CD4-positive, alpha-beta T cell (primary cell): ENCODE measurements at regions not wholly inside any gene's neighbourhood (a gene's known extent, or its start where the extent isn't known, plus 50 kb on each side); places are given as distances from the start of the nearest gene placed in this dataset.

Experiments
- ATAC-seq: fragments of 200-7000 bp; cut with Tn5 transposase; one replicate; pipeline ENCODE4 v1.10.0; 2022; ENCODE audit warnings: mild to moderate bottlenecking; ENCODE audit not compliant: poor library complexity
- CTCF ChIA-PET: fragments of 350-600 bp; sonication (Branson Sonifier 250); formaldehyde crosslinking; loops from one replicate; lab custom pipeline; 2021; ENCODE audit warnings: antibody characterized with exemption, inconsistent platforms; lab: Charles Lee
- POLR2A ChIA-PET: fragments of 350-600 bp; sonication (Branson Sonifier 250); formaldehyde crosslinking; loops from one replicate; lab custom pipeline; 2021; ENCODE audit warnings: antibody characterized with exemption, inconsistent platforms; lab: Charles Lee
- DNase-seq, 14 experiments: peaks; one replicate each; pipeline ENCODE4 v3.0.0-alpha.2; 2013 to 2020; ENCODE audit warnings: mixed read lengths in 2 of 14
- H3K27ac ChIP-seq, 2 donors: one replicate each; pipeline versions ENCODE4 v1.5.1 to v1.7.0; 2013; ENCODE audit warnings: low read length in 2 of 2, low read depth in 1 of 2, mild to moderate bottlenecking in 1 of 2
- H3K27me3 ChIP-seq, 2 experiments: 1 replicate in 1 of 2; 2 replicates in 1 of 2; pipeline versions ENCODE4 v1.6.1 to v1.7.0; 2013; ENCODE audit warnings: low read length in 2 of 2, control low read depth in 1 of 2, mild to moderate bottlenecking in 1 of 2, moderate library complexity in 1 of 2; ENCODE audit not compliant: insufficient read depth in 2 of 2, control insufficient read depth in 1 of 2
- H3K36me3 ChIP-seq: one replicate; pipeline ENCODE4 v1.6.1; 2013; ENCODE audit warnings: low read length, control low read depth; ENCODE audit not compliant: insufficient read depth
- H3K4me1 ChIP-seq: one replicate; pipeline ENCODE4 v1.6.1; 2013; ENCODE audit warnings: low read length, control low read depth; ENCODE audit not compliant: insufficient read depth
- H3K4me3 ChIP-seq: one replicate; pipeline ENCODE4 v1.5.1; 2013; ENCODE audit warnings: mild to moderate bottlenecking, low read length, moderate library complexity
- H3K9me3 ChIP-seq, 2 experiments: 1 replicate in 1 of 2; 2 replicates in 1 of 2; pipeline versions ENCODE4 v1.6.1 to v1.7.0; 2013; ENCODE audit warnings: low read length in 2 of 2, mild to moderate bottlenecking in 2 of 2, control low read depth in 1 of 2, moderate library complexity in 1 of 2; ENCODE audit not compliant: control insufficient read depth in 1 of 2, insufficient read depth in 1 of 2
- H3K27ac Mint-ChIP-seq: one replicate; pipeline ENCODE4 v1.8.0; 2020; ENCODE audit warnings: mixed read lengths
- H3K27me3 Mint-ChIP-seq: one replicate; pipeline ENCODE4 v1.8.0; 2021; ENCODE audit warnings: mixed read lengths
- H3K36me3 Mint-ChIP-seq: one replicate; pipeline ENCODE4 v1.8.0; 2021; ENCODE audit warnings: low read depth, mixed read lengths
- H3K4me1 Mint-ChIP-seq: one replicate; pipeline ENCODE4 v1.8.0; 2021; ENCODE audit warnings: low read depth, mixed read lengths
- H3K4me3 Mint-ChIP-seq: one replicate; pipeline ENCODE4 v1.8.0; 2020; ENCODE audit warnings: mild to moderate bottlenecking, mixed read lengths
- H3K9me3 Mint-ChIP-seq: one replicate; pipeline ENCODE4 v1.8.0; 2020; ENCODE audit warnings: mixed read lengths
- CTCF ChIP-seq: fragments of 200-600 bp; IDR thresholded peaks from one replicate; pipeline ENCODE4 v1.8.0; 2022; ENCODE audit warnings: antibody characterized with exemption, mild to moderate bottlenecking
- intact Hi-C, 2 experiments: fragments of 100-400 bp; cut with DNase I in 1 of 2; cut with micrococcal nuclease in 1 of 2; formaldehyde crosslinking; loops; one replicate each; pipeline versions ENCODE4 v1.15.1 to v1.9.0; 2023 to 2025; cut with DNase I, micrococcal nuclease

- CTCF ChIA-PET, result no interaction called here
- POLR2A ChIA-PET, result no interaction called here
- no peak overlapping the region for H3K27ac Mint-ChIP-seq
- H3K4me1 Mint-ChIP-seq, result no peaks in the 10 kb centered on the region
- H3K4me3 ChIP-seq, result no peak overlapping the region
- no peaks in the 10 kb centered on the region for H3K4me1 ChIP-seq
- H3K4me3 Mint-ChIP-seq, result no peak overlapping the region
- H3K27ac ChIP-seq, result no peak overlapping the region
- no peak for ATAC-seq
- H3K36me3 ChIP-seq, result no peaks in the 10 kb centered on the region
- no peaks in the 10 kb centered on the region for H3K9me3 ChIP-seq
- no peak for DNase-seq
- no peaks in the 10 kb centered on the region for H3K9me3 Mint-ChIP-seq
- no peaks in the 10 kb centered on the region for H3K27me3 ChIP-seq
- no peaks in the 10 kb centered on the region for H3K27me3 Mint-ChIP-seq
- H3K36me3 Mint-ChIP-seq, result no peaks in the 10 kb centered on the region
- intact Hi-C loops, result no loop called here
- TF ChIP-seq CTCF, result no peak
Observed at GRCh38 chr11:56911312-56911711, 77.4 kb upstream of the OR5AK2 start.

- CTCF ChIA-PET, result no interaction called here
- H3K36me3 ChIP-seq, result no peaks in the 10 kb centered on the region
- no peaks in the 10 kb centered on the region for H3K27me3 ChIP-seq
- intact Hi-C loops, result no loop called here
- no peak overlapping the region for H3K27ac ChIP-seq
- no peaks in the 10 kb centered on the region for H3K9me3 ChIP-seq
- ATAC-seq (no peak), DNase-seq (no peak)
- no peak overlapping the region for H3K4me3 Mint-ChIP-seq
- no peaks in the 10 kb centered on the region for H3K27me3 Mint-ChIP-seq
- TF ChIP-seq CTCF, result no peak
- POLR2A ChIA-PET, result no interaction called here
- no peaks in the 10 kb centered on the region for H3K4me1 ChIP-seq
- H3K4me1 Mint-ChIP-seq, result no peaks in the 10 kb centered on the region
- no peak overlapping the region for H3K4me3 ChIP-seq
- H3K36me3 Mint-ChIP-seq, result no peaks in the 10 kb centered on the region
- no peaks in the 10 kb centered on the region for H3K9me3 Mint-ChIP-seq
- H3K27ac Mint-ChIP-seq, result no peak overlapping the region
Observed at GRCh38 chr11:56910785-56911184, 77.9 kb upstream of the OR5AK2 start.

GRCh38 chr11:56910046-56910773 lies 78.5 kb upstream of the OR5AK2 start:
- no peak overlapping the region for H3K27ac ChIP-seq
- ATAC-seq (no peak), DNase-seq (no peak)
- H3K4me1 ChIP-seq, result no peaks in the 10 kb centered on the region
- ChIA-PET POLR2A (no interaction called here), CTCF (no interaction called here)
- TF ChIP-seq CTCF, result no peak
- H3K27ac Mint-ChIP-seq, result no peak overlapping the region
- H3K4me1 Mint-ChIP-seq, result no peaks in the 10 kb centered on the region
- no peaks in the 10 kb centered on the region for H3K36me3 Mint-ChIP-seq
- no peaks in the 10 kb centered on the region for H3K27me3 ChIP-seq
- no peak overlapping the region for H3K4me3 Mint-ChIP-seq
- H3K36me3 ChIP-seq, result no peaks in the 10 kb centered on the region
- no peaks in the 10 kb centered on the region for H3K9me3 ChIP-seq
- H3K27me3 Mint-ChIP-seq, result no peaks in the 10 kb centered on the region
- intact Hi-C loops, result no loop called here
- H3K9me3 Mint-ChIP-seq, result no peaks in the 10 kb centered on the region
- H3K4me3 ChIP-seq, result no peak overlapping the region
